ENCODE measurements at regions not wholly inside any gene's neighbourhood (a gene's known extent, or its start where the extent isn't known, plus 50 kb on each side); places are given as distances from the start of the nearest gene placed in this dataset.

GRCh38 chr3:178255315-178255714 is 280.9 kb upstream of the KCNMB2 start:
- Histone ChIP-seq H3K4me3 (ENCODE audit: control extremely low read depth in 1 of 5, extremely low read depth in 1 of 5, insufficient read depth in 1 of 5, low read depth in 2 of 5, low read length in 4 of 5) (no peak overlapping the region), H3K27ac (ENCODE audit: low read length in 2 of 2) (no peak overlapping the region), H4K20me1 (ENCODE audit: control insufficient read depth, insufficient read depth, low read length, poor library complexity, severe bottlenecking) (no peaks in the 10 kb centered on the region), H3K9me3 (ENCODE audit: control extremely low read depth in 1 of 3, control insufficient read depth in 2 of 3, insufficient read depth in 1 of 3, low read length in 2 of 3) (peaks cover 0 to 1% (median 0%) of the 10 kb centered on the region in 3 donors), H3K4me2 (replicated peaks; ENCODE audit: low read depth, low read length, poor library complexity, severe bottlenecking) (no peak overlapping the region), H3K79me2 (ENCODE audit: control insufficient read depth, insufficient read depth, low read length) (no peaks in the 10 kb centered on the region), H3K9ac (ENCODE audit: low read length) (no peak overlapping the region), H3K4me1 (ENCODE audit: control insufficient read depth in 2 of 2, insufficient read depth in 2 of 2, low read length in 2 of 2) (no peaks in the 10 kb centered on the region), H2AFZ (ENCODE audit: insufficient read depth, low read depth, low read length, poor library complexity, severe bottlenecking) (no peak overlapping the region), H3K36me3 (replicated peaks in 1 of 2; ENCODE audit: control extremely low read depth in 1 of 2, control insufficient read depth in 1 of 2, extremely low read depth in 1 of 2, insufficient read depth in 2 of 2, low read length in 1 of 2) (no peaks in the 10 kb centered on the region), H3K27me3 (replicated peaks in 1 of 4; ENCODE audit: control extremely low read depth in 1 of 4, control insufficient read depth in 3 of 4, insufficient read depth in 4 of 4, low read length in 3 of 4) (no peaks in the 10 kb centered on the region)
- Mint-ChIP-seq H3K9me3 (ENCODE audit: insufficient read depth) (peaks cover 1% of the 10 kb centered on the region), H3K4me1 (no peaks in the 10 kb centered on the region), H3K27me3 (peaks cover 2% of the 10 kb centered on the region), H3K27ac (no peak overlapping the region), H3K4me3 (no peak overlapping the region)
- 100% methylated on average over 1 of the region's 2 CpGs for WGBS (ENCODE audit: insufficient coverage)
- POLR2A ChIA-PET, result no interaction called here
- no peak for TF ChIP-seq CTCF (IDR thresholded peaks at IDR 0.05)
- ATAC-seq (ENCODE audit: low read depth) (no peak), DNase-seq (no peak)
- intact Hi-C loops (cut with micrococcal nuclease), result no loop called here
- CTCF ChIA-PET, result no interaction called here

GRCh38 chr3:178257491-178257890 is 278.7 kb upstream of the KCNMB2 start:
- Mint-ChIP-seq H3K27ac (no peak overlapping the region), H3K9me3 (ENCODE audit: insufficient read depth) (no peaks in the 10 kb centered on the region)
- POLR2A ChIA-PET, result no interaction called here

More at GRCh38 chr3:178257491-178257890, 278.7 kb upstream of the KCNMB2 start:
- Histone ChIP-seq H3K27me3 (replicated peaks in 1 of 4; ENCODE audit: control extremely low read depth in 1 of 4, control insufficient read depth in 3 of 4, insufficient read depth in 4 of 4, low read length in 3 of 4) (no peaks in the 10 kb centered on the region), H3K4me2 (replicated peaks; ENCODE audit: low read depth, low read length, poor library complexity, severe bottlenecking) (no peak overlapping the region), H3K36me3 (replicated peaks in 1 of 2; ENCODE audit: control extremely low read depth in 1 of 2, control insufficient read depth in 1 of 2, extremely low read depth in 1 of 2, insufficient read depth in 2 of 2, low read length in 1 of 2) (no peaks in the 10 kb centered on the region), H3K79me2 (ENCODE audit: control insufficient read depth, insufficient read depth, low read length) (no peaks in the 10 kb centered on the region), H2AFZ (ENCODE audit: insufficient read depth, low read depth, low read length, poor library complexity, severe bottlenecking) (no peak overlapping the region), H3K9me3 (ENCODE audit: control extremely low read depth in 1 of 3, control insufficient read depth in 2 of 3, insufficient read depth in 1 of 3, low read length in 2 of 3) (peaks cover 0 to 1% (median 0%) of the 10 kb centered on the region in 3 donors), H3K27ac (ENCODE audit: low read length in 2 of 2) (no peak overlapping the region), H3K4me3 (ENCODE audit: control extremely low read depth in 1 of 5, extremely low read depth in 1 of 5, insufficient read depth in 1 of 5, low read depth in 2 of 5, low read length in 4 of 5) (no peak overlapping the region), H4K20me1 (ENCODE audit: control insufficient read depth, insufficient read depth, low read length, poor library complexity, severe bottlenecking) (no peaks in the 10 kb centered on the region), H3K9ac (ENCODE audit: low read length) (no peak overlapping the region), H3K4me1 (ENCODE audit: control insufficient read depth in 2 of 2, insufficient read depth in 2 of 2, low read length in 2 of 2) (no peaks in the 10 kb centered on the region)
- H3K4me1 Mint-ChIP-seq, result no peaks in the 10 kb centered on the region
- no peak for DNase-seq
- intact Hi-C loops (cut with micrococcal nuclease), result no loop called here
- CTCF ChIA-PET, result no interaction called here
- TF ChIP-seq EZH2 (IDR thresholded peaks at IDR 0.05; ENCODE audit: borderline replicate concordance, insufficient read depth, low read depth, low read length, poor library complexity, severe bottlenecking) (no peak), CTCF (IDR thresholded peaks at IDR 0.05) (no peak)
- no peak for ATAC-seq (ENCODE audit: low read depth)
- no peak overlapping the region for H3K4me3 Mint-ChIP-seq
- no CpG with 5 or more reads among the region's 4 CpGs for WGBS (ENCODE audit: insufficient coverage)
- no peaks in the 10 kb centered on the region for H3K27me3 Mint-ChIP-seq
